HepG2 (cell line): ENCODE measurements at regions not wholly inside any gene's neighbourhood (a gene's known extent, or its start where the extent isn't known, plus 50 kb on each side); places are given as distances from the start of the nearest gene placed in this dataset.

Experiments used
- ATAC-seq: fragments of 200-7000 bp; cut with Tn5 transposase; 3 replicates; pipeline ENCODE4 v1.9.1; 2020; ENCODE audit warnings: mild to moderate bottlenecking, moderate library complexity
- BruUV-seq: library from RNA; stranded (reverse); fragments of 400-500 nt; replicated peaks from 2 replicates; lab custom pipeline; 2021; lab: Mats Ljungman, UMichigan
- CTCF ChIA-PET: fragments of 300-600 bp; formaldehyde crosslinking; extraction: SDS; loops from one replicate; lab custom pipeline; 2021; ENCODE audit warnings: low total read pairs, inconsistent platforms, low intra/inter-chr PET ratio; lab: Yijun Ruan, JAX
- POLR2A ChIA-PET: fragments of 350-600 bp; sonication (Branson Sonifier 250); formaldehyde crosslinking; loops from one replicate; lab custom pipeline; 2020; ENCODE audit warnings: antibody characterized with exemption, inconsistent platforms; lab: Yijun Ruan, JAX
- DNase-seq: peaks from one replicate; pipeline ENCODE4 v3.0.0-alpha.2; 2015; ENCODE audit warnings: low spot score
- FAIRE-seq: peaks from 3 replicates; lab custom pipeline; 2011; peaks lifted over from hg19 to GRCh38; lab: Jason Lieb, UNC
- H2AFZ ChIP-seq: one replicate; pipeline ENCODE4 v1.6.1; 2011; ENCODE audit warnings: low read length, inconsistent platforms
- H3K27ac ChIP-seq: fragments of 300-600 bp; 3 replicates; pipeline ENCODE4 v1.8.0; 2011; ENCODE audit warnings: mixed run types, mild to moderate bottlenecking, mixed read lengths, low read length, inconsistent platforms; ENCODE audit not compliant: insufficient read depth; ENCODE audit errors: extremely low read length
- H3K27me3 ChIP-seq, 2 experiments: fragments of 200-600 bp in 1 of 2; 2 replicates in 1 of 2; 3 replicates in 1 of 2; pipeline versions ENCODE4 v1.6.0 to v1.8.0; 2011; ENCODE audit warnings: low read length in 2 of 2, mild to moderate bottlenecking in 2 of 2, moderate library complexity in 2 of 2, inconsistent platforms in 1 of 2; ENCODE audit not compliant: insufficient read depth in 2 of 2, control insufficient read depth in 1 of 2
- H3K36me3 ChIP-seq, 2 experiments: fragments of 200-600 bp in 1 of 2; replicated peaks in 1 of 2; 2 replicates in 1 of 2; 3 replicates in 1 of 2; pipeline versions ENCODE4 v1.5.1 to v1.8.0; 2011; ENCODE audit warnings: low read length in 2 of 2, inconsistent platforms in 1 of 2; ENCODE audit not compliant: insufficient read depth in 2 of 2, control insufficient read depth in 1 of 2
- H3K4me1 ChIP-seq: 2 replicates; pipeline ENCODE4 v1.5.1; 2012; ENCODE audit warnings: low read length, inconsistent platforms; ENCODE audit not compliant: insufficient read depth
- H3K4me2 ChIP-seq: 2 replicates; pipeline ENCODE4 v1.6.0; 2011; ENCODE audit warnings: low read depth, low read length, inconsistent platforms
- H3K4me3 ChIP-seq, 3 experiments: fragments of 200-600 bp in 1 of 3; sonication (generic), shearing (Covaris generic) in 1 of 3; replicated peaks in 1 of 3; 2 replicates each; pipeline ENCODE4 v1.5.1; 2011 to 2016; ENCODE audit warnings: low read length in 3 of 3, inconsistent platforms in 2 of 3, low read depth in 2 of 3, mild to moderate bottlenecking in 2 of 3, control low read depth in 1 of 3, mixed read lengths in 1 of 3; ENCODE audit not compliant: insufficient read depth in 1 of 3
- H3K79me2 ChIP-seq: one replicate; pipeline ENCODE4 v1.6.1; 2011; ENCODE audit warnings: low read length, inconsistent platforms; ENCODE audit not compliant: insufficient read depth
- H3K9ac ChIP-seq: 2 replicates; pipeline ENCODE4 v1.6.0; 2011; ENCODE audit warnings: mild to moderate bottlenecking, low read depth, low read length, inconsistent platforms; ENCODE audit not compliant: insufficient read depth
- H3K9me3 ChIP-seq: 2 replicates; pipeline ENCODE4 v1.5.1; 2012; ENCODE audit warnings: mild to moderate bottlenecking, low read length
- H4K20me1 ChIP-seq: 2 replicates; pipeline ENCODE4 v1.6.0; 2011; ENCODE audit warnings: inconsistent platforms, mild to moderate bottlenecking, low read length, moderate library complexity; ENCODE audit not compliant: insufficient read depth
- HDAC2 ChIP-seq: sonication (generic); formaldehyde crosslinking; IDR thresholded peaks from 2 replicates; pipeline ENCODE4 v1.4.0; 2020; ENCODE audit warnings: missing genetic modification reagents
- MIER3 ChIP-seq: IDR thresholded peaks from 2 replicates; pipeline ENCODE4 v1.6.1; 2016; ENCODE audit warnings: missing compliant biosample characterization, borderline replicate concordance
- MIXL1 ChIP-seq: IDR thresholded peaks from 2 replicates; pipeline ENCODE4 v1.6.1; 2016
- NFIC ChIP-seq: IDR thresholded peaks from 2 replicates; pipeline ENCODE4 v1.6.1; 2012; ENCODE audit warnings: mild to moderate bottlenecking, low read length, inconsistent platforms
- NFKBIZ ChIP-seq: IDR thresholded peaks from 2 replicates; pipeline ENCODE4 v1.6.1; 2018; ENCODE audit warnings: missing genetic modification reagents, missing compliant biosample characterization
- PHB2 ChIP-seq: fragments of 450-650 bp; IDR thresholded peaks from 2 replicates; pipeline ENCODE4 v1.6.1; 2018; ENCODE audit not compliant: partially characterized antibody
- RARG ChIP-seq: sonication (generic); formaldehyde crosslinking; IDR thresholded peaks from 2 replicates; pipeline ENCODE4 v1.4.0; 2020; ENCODE audit warnings: low read depth, mild to moderate bottlenecking, missing genetic modification reagents
- SATB2 ChIP-seq: sonication (generic); formaldehyde crosslinking; IDR thresholded peaks from 2 replicates; pipeline ENCODE4 v1.5.0; 2020; ENCODE audit warnings: missing genetic modification reagents
- TAF15 ChIP-seq: fragments of 200-400 bp; formaldehyde crosslinking; IDR thresholded peaks from one replicate; pipeline ENCODE4 v1.6.1; 2018; ENCODE audit warnings: mild to moderate bottlenecking, low read depth, low read length; ENCODE audit not compliant: poor library complexity, severe bottlenecking
- ZFY ChIP-seq: sonication (generic); formaldehyde crosslinking; IDR thresholded peaks from 2 replicates; pipeline ENCODE4 v1.4.0; 2020; ENCODE audit warnings: missing genetic modification reagents
- ZNF569 ChIP-seq: sonication (generic); formaldehyde crosslinking; IDR thresholded peaks from 2 replicates; pipeline ENCODE4 v1.5.0; 2020; ENCODE audit warnings: mild to moderate bottlenecking, missing genetic modification reagents, moderate library complexity, borderline replicate concordance
- ZNF775 ChIP-seq: sonication (generic); formaldehyde crosslinking; IDR thresholded peaks from 2 replicates; pipeline ENCODE4 v1.4.0; 2020; ENCODE audit warnings: missing genetic modification reagents, mild to moderate bottlenecking, moderate library complexity, borderline replicate concordance
- ZSCAN30 ChIP-seq: sonication (generic); formaldehyde crosslinking; IDR thresholded peaks from 2 replicates; pipeline ENCODE4 v1.5.0; 2020; ENCODE audit warnings: mild to moderate bottlenecking, missing genetic modification reagents
- WGBS: methylation state at CpG from one replicate; pipeline ENCODE4 v1.1.6; 2017; ENCODE audit warnings: low lambda C conversion rate; 5-methylcytosine and 5-hydroxymethylcytosine counted together
- in situ Hi-C: cut with HindIII; loops from 2 replicates; pipeline ENCODE4 v1.10.0; 2017; ENCODE audit warnings: low pct_unique_long_range_greater_than_20kb; ENCODE audit not compliant: extremely low pct_ligation_motif_present
- intact Hi-C: fragments of 100-400 bp; cut with micrococcal nuclease; formaldehyde crosslinking; loops from one replicate; pipeline ENCODE4 v1.10.0; 2022; ENCODE audit not compliant: unreplicated experiment
- TF ChIP-seq, protein P1 (sequence below): sonication (generic); formaldehyde crosslinking; conservative IDR thresholded peaks from 2 replicates; pipeline ENCODE4 v1.5.0; 2020; ENCODE audit warnings: missing genetic modification reagents
- TF ChIP-seq, protein P2 (sequence below): sonication (generic); formaldehyde crosslinking; IDR thresholded peaks from 2 replicates; pipeline ENCODE4 v1.4.0; 2020; ENCODE audit warnings: missing genetic modification reagents

DNA sequence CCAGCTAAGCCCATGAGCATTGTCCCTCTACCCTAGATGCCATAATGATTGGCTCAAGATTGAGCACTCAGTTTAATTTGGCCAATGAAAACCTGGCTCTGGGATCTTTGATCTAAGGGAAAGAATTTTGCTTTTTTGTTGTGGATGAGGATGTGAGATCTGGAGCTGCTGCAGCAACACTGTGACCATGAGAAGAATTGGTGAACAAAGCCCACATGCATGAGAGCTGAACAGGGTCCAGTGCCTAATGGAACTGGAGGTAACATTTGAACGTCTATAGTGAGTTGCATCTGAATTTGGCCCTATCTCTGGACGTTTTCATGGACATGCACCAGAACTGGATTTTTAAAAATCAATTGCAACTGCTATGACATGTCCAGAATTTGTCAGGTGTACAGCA, 338.6 kb downstream of the AACS start:
- Histone ChIP-seq H3K4me3 (no peak overlapping the region), H3K79me2 (no peaks in the 10 kb centered on the region), H3K36me3 (no peaks in the 10 kb centered on the region), H3K4me1 (no peaks in the 10 kb centered on the region), H2AFZ (no peak overlapping the region), H3K27ac (no peak overlapping the region), H3K27me3 (no peaks in the 10 kb centered on the region), H3K9me3 (peaks cover 11% of the 10 kb centered on the region; the same call in 1 of the 2 replicates), H3K9ac (no peak overlapping the region), H4K20me1 (no peaks in the 10 kb centered on the region), H3K4me2 (no peak overlapping the region)
- WGBS, result 0% methylated on average over 1 of the region's 2 CpGs
- no TSS peak for BruUV-seq
- CTCF ChIA-PET, result interaction anchor here (1.4 to 2.0 kb wide), 5 partner anchors 57 to 221 kb away, joined by 4 to 28 read pairs (median 7); no protein-coding TSS in a partner anchor
- intact Hi-C loops (loop anchor here (1.0 kb wide), 3 partner anchors 58 to 221 kb away; no protein-coding TSS in a partner anchor), in situ Hi-C loops (loop anchor here (5.0 kb wide), 2 partner anchors 72 to 222 kb away; no protein-coding TSS in a partner anchor)
- ATAC-seq (no peak), FAIRE-seq (no peak), DNase-seq (no peak)
- POLR2A ChIA-PET, result no interaction called here
- TF ChIP-seq ZNF569 (CRISPR knock-in tag) (no peak), RARG (CRISPR knock-in tag) (no peak), MIER3 (no peak), MIXL1 (CRISPR knock-in tag) (no peak), PHB2 (no peak), HDAC2 (CRISPR knock-in tag) (no peak), ZSCAN30 (no peak), NFKBIZ (CRISPR knock-in tag) (no peak), NFIC (no peak), ZNF775 (no peak), TAF15 (no peak), ZFY (CRISPR knock-in tag) (no peak), SATB2 (no peak)
- TF ChIP-seq, protein P1, sequence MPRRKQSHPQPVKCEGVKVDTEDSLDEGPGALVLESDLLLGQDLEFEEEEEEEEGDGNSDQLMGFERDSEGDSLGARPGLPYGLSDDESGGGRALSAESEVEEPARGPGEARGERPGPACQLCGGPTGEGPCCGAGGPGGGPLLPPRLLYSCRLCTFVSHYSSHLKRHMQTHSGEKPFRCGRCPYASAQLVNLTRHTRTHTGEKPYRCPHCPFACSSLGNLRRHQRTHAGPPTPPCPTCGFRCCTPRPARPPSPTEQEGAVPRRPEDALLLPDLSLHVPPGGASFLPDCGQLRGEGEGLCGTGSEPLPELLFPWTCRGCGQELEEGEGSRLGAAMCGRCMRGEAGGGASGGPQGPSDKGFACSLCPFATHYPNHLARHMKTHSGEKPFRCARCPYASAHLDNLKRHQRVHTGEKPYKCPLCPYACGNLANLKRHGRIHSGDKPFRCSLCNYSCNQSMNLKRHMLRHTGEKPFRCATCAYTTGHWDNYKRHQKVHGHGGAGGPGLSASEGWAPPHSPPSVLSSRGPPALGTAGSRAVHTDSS (CRISPR knock-in tag), result no peak
- TF ChIP-seq, protein P2, sequence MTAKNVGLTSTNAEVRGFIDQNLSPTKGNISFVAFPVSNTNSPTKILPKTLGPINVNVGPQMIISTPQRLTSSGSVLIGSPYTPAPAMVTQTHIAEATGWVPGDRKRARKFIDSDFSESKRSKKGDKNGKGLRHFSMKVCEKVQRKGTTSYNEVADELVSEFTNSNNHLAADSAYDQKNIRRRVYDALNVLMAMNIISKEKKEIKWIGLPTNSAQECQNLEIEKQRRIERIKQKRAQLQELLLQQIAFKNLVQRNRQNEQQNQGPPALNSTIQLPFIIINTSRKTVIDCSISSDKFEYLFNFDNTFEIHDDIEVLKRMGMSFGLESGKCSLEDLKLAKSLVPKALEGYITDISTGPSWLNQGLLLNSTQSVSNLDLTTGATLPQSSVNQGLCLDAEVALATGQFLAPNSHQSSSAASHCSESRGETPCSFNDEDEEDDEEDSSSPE, result no peak
